Prostate gland (tissue), 2 donors: ENCODE measurements at regions not wholly inside any gene's neighbourhood (a gene's known extent, or its start where the extent isn't known, plus 50 kb on each side); places are given as distances from the start of the nearest gene placed in this dataset.

ENCODE experiments used
- DNase-seq: peaks from one replicate; pipeline ENCODE4 v3.0.0-alpha.2; 2019; ENCODE audit warnings: low spot score
- H3K27ac ChIP-seq, 2 donors: fragments of 200-600 bp; sonication (generic); 2 replicates each; pipeline ENCODE4 v1.5.1; 2017 to 2019
- H3K27me3 ChIP-seq: fragments of 200-600 bp; sonication (generic); replicated peaks from 2 replicates; pipeline ENCODE4 v1.5.1; 2019; ENCODE audit not compliant: insufficient read depth
- H3K36me3 ChIP-seq, 2 donors: fragments of 200-600 bp; sonication (generic); 1 replicate in 1 of 2; 2 replicates in 1 of 2; pipeline versions ENCODE4 v1.5.1 to v1.8.1; 2017 to 2019
- H3K4me1 ChIP-seq: fragments of 200-600 bp; sonication (generic); replicated peaks from 2 replicates; pipeline ENCODE4 v1.5.1; 2019
- H3K4me3 ChIP-seq, 2 donors: fragments of 200-600 bp; sonication (generic); 2 replicates each; pipeline ENCODE4 v1.5.1; 2017 to 2019
- H3K9me3 ChIP-seq: fragments of 200-600 bp; sonication (generic); 2 replicates; pipeline ENCODE4 v1.5.1; 2017
- POLR2A ChIP-seq: fragments of 450-650 bp; IDR thresholded peaks from one replicate; pipeline ENCODE4 v1.6.1; 2016; ENCODE audit warnings: antibody characterized with exemption, mild to moderate bottlenecking
- POLR2AphosphoS5 ChIP-seq: sonication (generic); formaldehyde crosslinking; IDR thresholded peaks from one replicate; pipeline ENCODE4 v1.6.1; 2017; ENCODE audit warnings: antibody characterized with exemption
- WGBS: methylation state at CpG from one replicate; pipeline ENCODE4 v1.1.5; 2018; 5-methylcytosine and 5-hydroxymethylcytosine counted together
- intact Hi-C: fragments of 100-400 bp; cut with DNase I; formaldehyde crosslinking; loops from one replicate; pipeline ENCODE4 v1.14.2; 2022
- TF ChIP-seq, protein P1 (sequence below), 4 experiments: fragments of 200-600 bp in 2 of 4; fragments of 450-650 bp in 2 of 4; sonication (generic) in 2 of 4; IDR thresholded peaks; 1 replicate in 3 of 4; 2 replicates in 1 of 4; pipeline ENCODE4 v1.5.1; 2016 to 2019; ENCODE audit warnings: antibody characterized with exemption in 4 of 4, mild to moderate bottlenecking in 2 of 4, moderate library complexity in 2 of 4

DNA sequence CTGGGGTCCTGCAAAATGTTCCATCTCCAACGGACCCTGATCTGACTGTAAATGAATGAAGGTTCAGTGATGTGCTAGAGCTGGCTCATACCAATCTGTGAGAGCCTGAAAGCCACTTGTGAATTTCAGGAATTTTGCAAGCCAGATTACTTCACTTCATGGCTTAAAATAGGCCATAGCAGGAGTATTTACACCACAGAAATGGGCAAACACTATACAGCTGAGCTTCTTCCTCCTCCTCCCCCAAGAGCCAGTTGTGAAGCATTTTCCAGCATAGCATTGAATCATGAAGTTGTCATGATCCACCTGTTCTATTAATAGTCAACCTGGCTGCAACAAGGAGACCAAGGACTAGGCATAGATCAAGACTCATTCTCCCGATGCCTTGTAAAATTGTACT is 141.3 kb upstream of the RASSF8 start:
- no peak for DNase-seq
- TF ChIP-seq, protein P1, sequence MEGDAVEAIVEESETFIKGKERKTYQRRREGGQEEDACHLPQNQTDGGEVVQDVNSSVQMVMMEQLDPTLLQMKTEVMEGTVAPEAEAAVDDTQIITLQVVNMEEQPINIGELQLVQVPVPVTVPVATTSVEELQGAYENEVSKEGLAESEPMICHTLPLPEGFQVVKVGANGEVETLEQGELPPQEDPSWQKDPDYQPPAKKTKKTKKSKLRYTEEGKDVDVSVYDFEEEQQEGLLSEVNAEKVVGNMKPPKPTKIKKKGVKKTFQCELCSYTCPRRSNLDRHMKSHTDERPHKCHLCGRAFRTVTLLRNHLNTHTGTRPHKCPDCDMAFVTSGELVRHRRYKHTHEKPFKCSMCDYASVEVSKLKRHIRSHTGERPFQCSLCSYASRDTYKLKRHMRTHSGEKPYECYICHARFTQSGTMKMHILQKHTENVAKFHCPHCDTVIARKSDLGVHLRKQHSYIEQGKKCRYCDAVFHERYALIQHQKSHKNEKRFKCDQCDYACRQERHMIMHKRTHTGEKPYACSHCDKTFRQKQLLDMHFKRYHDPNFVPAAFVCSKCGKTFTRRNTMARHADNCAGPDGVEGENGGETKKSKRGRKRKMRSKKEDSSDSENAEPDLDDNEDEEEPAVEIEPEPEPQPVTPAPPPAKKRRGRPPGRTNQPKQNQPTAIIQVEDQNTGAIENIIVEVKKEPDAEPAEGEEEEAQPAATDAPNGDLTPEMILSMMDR (IDR thresholded peaks at IDR 0.05): no peak
- TF ChIP-seq POLR2AphosphoS5 (no peak), POLR2A (no peak)
- Histone ChIP-seq H3K9me3 (no peaks in the 10 kb centered on the region), H3K36me3 (no peaks in the 10 kb centered on the region), H3K27ac (no peak overlapping the region), H3K4me1 (no peaks in the 10 kb centered on the region), H3K4me3 (no peak overlapping the region), H3K27me3 (no peaks in the 10 kb centered on the region)
- intact Hi-C loops: no loop called here
- WGBS: 98% methylated on average over 2 of the region's 2 CpGs

- Histone ChIP-seq H3K36me3 (no peaks in the 10 kb centered on the region), H3K4me1 (no peaks in the 10 kb centered on the region), H3K4me3 (no peak overlapping the region), H3K27ac (no peak overlapping the region), H3K9me3 (no peaks in the 10 kb centered on the region), H3K27me3 (no peaks in the 10 kb centered on the region)
- intact Hi-C loops: no loop called here
- DNase-seq: no peak
- no peak for TF ChIP-seq POLR2A
- TF ChIP-seq, protein P1 (IDR thresholded peaks at IDR 0.05): no peak
- TF ChIP-seq POLR2AphosphoS5: no peak
These were observed 139.7 kb upstream of the RASSF8 start for GRCh38 chr12:25818596-25819390.

GRCh38 chr12:25819691-25820090 is 138.8 kb upstream of the RASSF8 start:
- WGBS: 70% methylated on average over 11 of the region's 11 CpGs
- intact Hi-C loops: no loop called here
- TF ChIP-seq, protein P1 (IDR thresholded peaks at IDR 0.05): no peak
- TF ChIP-seq POLR2A (no peak), POLR2AphosphoS5 (no peak)
- Histone ChIP-seq H3K9me3 (no peaks in the 10 kb centered on the region), H3K27ac (no peak overlapping the region), H3K4me1 (no peaks in the 10 kb centered on the region), H3K36me3 (no peaks in the 10 kb centered on the region), H3K27me3 (no peaks in the 10 kb centered on the region), H3K4me3 (no peak overlapping the region)
- DNase-seq: no peak

DNA sequence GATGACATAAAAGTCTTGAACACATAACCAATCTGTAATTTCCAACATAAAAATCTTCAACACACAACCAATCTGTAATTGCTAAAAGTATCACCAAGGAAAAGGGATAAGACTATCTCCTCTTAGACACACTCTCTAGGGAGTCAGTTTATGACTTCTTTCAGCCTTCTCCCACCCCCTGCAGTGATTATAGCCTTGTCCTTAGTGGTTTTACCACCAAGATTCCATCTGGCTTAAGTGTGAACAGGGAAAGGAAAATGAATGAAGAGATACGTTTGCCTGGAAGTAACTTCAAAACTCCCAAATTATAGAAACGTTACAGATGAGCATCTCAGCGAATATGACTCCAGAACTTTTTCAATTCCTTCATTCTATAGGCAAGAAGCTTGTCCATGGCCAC is 136.2 kb upstream of the RASSF8 start:
- H3K36me3 ChIP-seq: no peaks in the 10 kb centered on the region
- no peak for TF ChIP-seq POLR2AphosphoS5
- TF ChIP-seq POLR2A: no peak
- intact Hi-C loops: no loop called here
- no peaks in the 10 kb centered on the region for H3K27me3 ChIP-seq
- H3K4me1 ChIP-seq: no peaks in the 10 kb centered on the region
- H3K4me3 ChIP-seq: no peak overlapping the region
- 94% methylated on average over 3 of the region's 3 CpGs for WGBS
- no peak for DNase-seq
- no peak overlapping the region for H3K27ac ChIP-seq
- no peaks in the 10 kb centered on the region for H3K9me3 ChIP-seq

DNA sequence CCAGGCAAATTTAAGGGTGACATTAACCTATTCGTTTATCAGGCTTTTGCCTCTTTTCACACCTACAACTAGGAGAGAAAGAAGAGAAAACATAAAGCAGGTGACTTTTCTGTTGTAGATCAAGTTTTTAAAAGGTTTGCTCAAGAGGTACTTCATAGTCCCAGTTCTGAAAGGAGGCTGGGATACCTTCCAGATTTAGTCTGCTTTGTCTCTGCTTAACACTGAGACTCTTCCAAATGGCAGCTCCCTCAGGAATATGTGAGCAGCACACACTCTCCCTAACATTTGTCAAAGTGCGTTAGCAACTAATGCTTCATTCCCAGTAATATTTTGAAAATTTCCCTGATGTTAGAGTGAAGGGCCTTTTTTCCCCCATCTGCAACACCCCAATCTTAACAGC is 133.7 kb upstream of the RASSF8 start:
- intact Hi-C loops: no loop called here
- Histone ChIP-seq H3K4me3 (no peak overlapping the region), H3K27me3 (no peaks in the 10 kb centered on the region), H3K9me3 (no peaks in the 10 kb centered on the region), H3K27ac (peak overlapping the region; percentile 42 to 47), H3K36me3 (no peaks in the 10 kb centered on the region), H3K4me1 (no peaks in the 10 kb centered on the region)
- TF ChIP-seq, protein P1 (IDR thresholded peaks at IDR 0.05): no peak
- peak; percentile 77 for TF ChIP-seq POLR2AphosphoS5
- DNase-seq: peak; percentile 65
- WGBS: 18% methylated on average over 2 of the region's 2 CpGs
